ENCODE measurements at regions not wholly inside any gene's neighbourhood (a gene's known extent, or its start where the extent isn't known, plus 50 kb on each side); places are given as distances from the start of the nearest gene placed in this dataset.
"Not testable (repeated sequence)": the region's sequence is repeated elsewhere in the genome, so short reads cannot be mapped to it uniquely, and the experiment has no call there.

DNA sequence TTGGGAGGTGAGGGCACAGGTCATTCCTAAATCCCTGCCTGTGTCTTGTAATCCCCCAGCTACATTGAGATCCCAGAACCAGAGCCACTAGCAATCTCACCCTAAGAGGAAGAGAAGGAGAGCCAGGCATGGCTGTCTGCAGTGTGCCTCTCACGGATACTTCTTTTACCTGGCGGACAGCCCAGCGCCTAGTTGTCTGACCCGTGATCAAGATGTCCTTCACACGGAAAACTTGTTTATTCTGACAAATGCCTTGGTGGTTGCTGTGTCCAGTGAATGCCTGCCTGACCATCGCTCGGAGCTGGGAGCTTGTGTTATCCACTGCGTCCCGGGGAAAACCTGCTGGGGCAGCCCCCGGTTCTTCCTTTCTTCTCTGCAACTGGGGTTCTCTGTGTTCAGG, 140.5 kb upstream of the WSCD1 start:
- Histone ChIP-seq H3K9ac (ENCODE audit: low read length) (no peak overlapping the region), H3K9me3 (ENCODE audit: control insufficient read depth, low read depth, low read length) (no peaks in the 10 kb centered on the region), H3K36me3 (ENCODE audit: control insufficient read depth, low read depth, low read length) (no peaks in the 10 kb centered on the region), H3K27me3 (ENCODE audit: control insufficient read depth, insufficient read depth, low read length) (no peaks in the 10 kb centered on the region), H3K4me3 (ENCODE audit: low read length) (no peak overlapping the region), H3K27ac (ENCODE audit: low read length) (no peak overlapping the region), H3K4me1 (ENCODE audit: control insufficient read depth, low read depth, low read length) (no peaks in the 10 kb centered on the region)

DNA sequence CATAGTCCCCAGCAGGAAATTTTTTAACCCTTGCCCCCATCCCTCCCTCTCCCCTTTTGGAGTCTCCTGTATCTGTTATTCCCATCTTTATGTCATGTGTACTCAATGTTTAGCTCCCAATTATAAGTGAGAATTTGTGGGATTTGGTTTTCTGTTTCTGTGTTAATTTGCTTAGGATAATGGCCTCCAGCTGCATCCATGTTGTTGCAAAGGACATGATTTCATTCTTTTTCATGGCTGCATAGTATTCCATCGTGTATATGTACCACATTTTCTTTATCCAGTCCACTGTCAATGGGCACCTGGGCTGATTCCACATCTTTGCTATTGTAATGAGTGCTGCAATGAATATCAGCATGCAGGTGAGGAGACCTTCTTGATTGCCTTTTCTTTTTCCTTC, 139.6 kb upstream of the WSCD1 start:
- not testable (repeated sequence) for H3K9ac ChIP-seq (ENCODE audit: low read length); H3K4me3 ChIP-seq (ENCODE audit: low read length)

DNA sequence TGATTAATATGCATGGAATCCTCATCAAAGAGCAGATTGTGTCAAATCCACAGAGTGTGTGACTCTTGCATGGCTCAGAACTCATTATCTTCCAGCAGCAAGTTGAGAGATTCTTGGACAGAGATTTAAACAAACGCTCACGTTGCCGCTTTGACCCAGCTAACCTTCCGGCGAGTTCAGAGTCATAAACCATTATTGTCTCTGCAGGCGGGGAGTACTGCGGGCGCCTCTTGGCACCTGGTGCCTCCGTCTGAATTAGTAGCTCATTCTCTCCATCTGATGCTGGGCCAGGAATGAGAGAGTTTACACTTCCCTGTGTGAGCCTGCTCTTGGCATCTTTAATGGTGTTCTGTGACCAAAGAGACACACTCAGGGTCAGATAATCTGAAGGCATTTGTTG, 138.6 kb upstream of the WSCD1 start:
- H3K4me1 ChIP-seq (ENCODE audit: control insufficient read depth, low read depth, low read length): no peaks in the 10 kb centered on the region
- H3K9me3 ChIP-seq (ENCODE audit: control insufficient read depth, low read depth, low read length): no peaks in the 10 kb centered on the region
- no peak overlapping the region for H3K4me3 ChIP-seq (ENCODE audit: low read length)
- H3K9ac ChIP-seq (ENCODE audit: low read length): no peak overlapping the region
- H3K27me3 ChIP-seq (ENCODE audit: control insufficient read depth, insufficient read depth, low read length): no peaks in the 10 kb centered on the region
- no peak overlapping the region for H3K27ac ChIP-seq (ENCODE audit: low read length)
- H3K36me3 ChIP-seq (ENCODE audit: control insufficient read depth, low read depth, low read length): no peaks in the 10 kb centered on the region

More for the DNA sequence above, 139.6 kb upstream of the WSCD1 start:
- H3K27me3 ChIP-seq (ENCODE audit: control insufficient read depth, insufficient read depth, low read length); H3K4me1 ChIP-seq (ENCODE audit: control insufficient read depth, low read depth, low read length); H3K27ac ChIP-seq (ENCODE audit: low read length); H3K36me3 ChIP-seq (ENCODE audit: control insufficient read depth, low read depth, low read length); H3K9me3 ChIP-seq (ENCODE audit: control insufficient read depth, low read depth, low read length): not testable (repeated sequence)

GRCh38 chr17:5933430-5933829, 136.7 kb upstream of the WSCD1 start:
- H3K9ac ChIP-seq (ENCODE audit: low read length): no peak overlapping the region
- H3K27me3 ChIP-seq (ENCODE audit: control insufficient read depth, insufficient read depth, low read length): no peaks in the 10 kb centered on the region
- no peaks in the 10 kb centered on the region for H3K9me3 ChIP-seq (ENCODE audit: control insufficient read depth, low read depth, low read length)
- no peaks in the 10 kb centered on the region for H3K36me3 ChIP-seq (ENCODE audit: control insufficient read depth, low read depth, low read length)
- no peak overlapping the region for H3K4me3 ChIP-seq (ENCODE audit: low read length)
- no peak overlapping the region for H3K27ac ChIP-seq (ENCODE audit: low read length)
- no peaks in the 10 kb centered on the region for H3K4me1 ChIP-seq (ENCODE audit: control insufficient read depth, low read depth, low read length)

- Histone ChIP-seq H3K9me3 (ENCODE audit: control insufficient read depth, low read depth, low read length) (no peaks in the 10 kb centered on the region), H3K9ac (ENCODE audit: low read length) (no peak overlapping the region), H3K4me1 (ENCODE audit: control insufficient read depth, low read depth, low read length) (no peaks in the 10 kb centered on the region), H3K4me3 (ENCODE audit: low read length) (no peak overlapping the region), H3K36me3 (ENCODE audit: control insufficient read depth, low read depth, low read length) (no peaks in the 10 kb centered on the region), H3K27ac (ENCODE audit: low read length) (no peak overlapping the region), H3K27me3 (ENCODE audit: control insufficient read depth, insufficient read depth, low read length) (no peaks in the 10 kb centered on the region)
These were observed 128.9 kb upstream of the WSCD1 start for GRCh38 chr17:5941258-5941657.

DNA sequence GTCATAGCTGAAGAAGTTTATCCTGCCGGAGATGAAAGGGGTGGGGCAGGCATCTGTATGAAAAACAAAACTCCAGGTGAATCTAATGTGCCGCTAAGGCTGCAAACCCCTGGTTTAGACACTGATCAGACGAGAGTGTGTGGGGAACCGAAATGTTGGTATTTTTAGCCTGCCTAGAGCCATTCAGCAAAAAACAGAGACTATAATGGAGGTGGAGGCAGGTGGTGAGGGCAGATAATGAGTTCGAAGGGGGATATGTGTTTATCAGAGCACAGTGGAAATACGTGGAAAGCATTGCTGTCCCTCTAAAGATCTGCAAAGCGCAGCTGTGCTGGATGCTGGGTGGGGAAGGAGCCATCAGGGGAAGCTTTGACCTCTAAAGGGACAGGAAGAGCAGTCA, 127.5 kb upstream of the WSCD1 start:
- Histone ChIP-seq H3K9me3 (ENCODE audit: control insufficient read depth, low read depth, low read length) (no peaks in the 10 kb centered on the region), H3K36me3 (ENCODE audit: control insufficient read depth, low read depth, low read length) (no peaks in the 10 kb centered on the region), H3K27ac (ENCODE audit: low read length) (no peak overlapping the region), H3K27me3 (ENCODE audit: control insufficient read depth, insufficient read depth, low read length) (no peaks in the 10 kb centered on the region), H3K9ac (ENCODE audit: low read length) (no peak overlapping the region), H3K4me3 (ENCODE audit: low read length) (no peak overlapping the region), H3K4me1 (ENCODE audit: control insufficient read depth, low read depth, low read length) (no peaks in the 10 kb centered on the region)

GRCh38 chr17:5943232-5943631, 126.9 kb upstream of the WSCD1 start:
- Histone ChIP-seq H3K4me3 (ENCODE audit: low read length) (no peak overlapping the region), H3K4me1 (ENCODE audit: control insufficient read depth, low read depth, low read length) (no peaks in the 10 kb centered on the region), H3K27me3 (ENCODE audit: control insufficient read depth, insufficient read depth, low read length) (no peaks in the 10 kb centered on the region), H3K9me3 (ENCODE audit: control insufficient read depth, low read depth, low read length) (no peaks in the 10 kb centered on the region), H3K9ac (ENCODE audit: low read length) (no peak overlapping the region), H3K36me3 (ENCODE audit: control insufficient read depth, low read depth, low read length) (no peaks in the 10 kb centered on the region), H3K27ac (ENCODE audit: low read length) (no peak overlapping the region)

DNA sequence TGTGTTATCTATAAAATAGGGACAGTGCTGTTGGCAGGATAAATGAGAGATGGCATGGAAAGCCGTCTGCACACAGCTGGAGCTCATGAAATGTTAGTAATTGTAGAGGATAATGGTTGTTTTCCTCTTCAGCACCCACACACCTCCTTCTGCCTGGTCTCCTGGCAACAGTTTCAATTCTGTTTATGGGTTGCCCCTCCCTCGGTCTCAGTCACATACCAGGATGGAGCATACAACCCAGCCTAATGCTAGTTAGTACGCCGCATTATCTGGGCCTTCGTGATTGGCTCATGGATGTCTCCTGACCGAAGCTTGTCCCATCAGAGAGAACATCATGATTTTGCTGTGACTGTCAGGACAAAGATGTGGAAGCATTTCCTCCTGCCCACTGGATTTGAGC, 126.2 kb upstream of the WSCD1 start:
- no peaks in the 10 kb centered on the region for H3K4me1 ChIP-seq (ENCODE audit: control insufficient read depth, low read depth, low read length)
- no peaks in the 10 kb centered on the region for H3K27me3 ChIP-seq (ENCODE audit: control insufficient read depth, insufficient read depth, low read length)
- no peak overlapping the region for H3K9ac ChIP-seq (ENCODE audit: low read length)
- H3K4me3 ChIP-seq (ENCODE audit: low read length): no peak overlapping the region
- no peaks in the 10 kb centered on the region for H3K36me3 ChIP-seq (ENCODE audit: control insufficient read depth, low read depth, low read length)
- H3K27ac ChIP-seq (ENCODE audit: low read length): no peak overlapping the region
- no peaks in the 10 kb centered on the region for H3K9me3 ChIP-seq (ENCODE audit: control insufficient read depth, low read depth, low read length)

- Histone ChIP-seq H3K9ac (ENCODE audit: low read length) (no peak overlapping the region), H3K4me1 (ENCODE audit: control insufficient read depth, low read depth, low read length) (no peaks in the 10 kb centered on the region), H3K27me3 (ENCODE audit: control insufficient read depth, insufficient read depth, low read length) (no peaks in the 10 kb centered on the region), H3K4me3 (ENCODE audit: low read length) (no peak overlapping the region), H3K9me3 (ENCODE audit: control insufficient read depth, low read depth, low read length) (no peaks in the 10 kb centered on the region), H3K36me3 (ENCODE audit: control insufficient read depth, low read depth, low read length) (no peaks in the 10 kb centered on the region), H3K27ac (ENCODE audit: low read length) (no peak overlapping the region)
These were observed 122.4 kb upstream of the WSCD1 start for GRCh38 chr17:5947701-5948180.

- H3K9ac ChIP-seq (ENCODE audit: low read length): no peak overlapping the region
- H3K4me3 ChIP-seq (ENCODE audit: low read length): no peak overlapping the region
- no peaks in the 10 kb centered on the region for H3K4me1 ChIP-seq (ENCODE audit: control insufficient read depth, low read depth, low read length)
- no peaks in the 10 kb centered on the region for H3K36me3 ChIP-seq (ENCODE audit: control insufficient read depth, low read depth, low read length)
- H3K9me3 ChIP-seq (ENCODE audit: control insufficient read depth, low read depth, low read length): no peaks in the 10 kb centered on the region
- H3K27me3 ChIP-seq (ENCODE audit: control insufficient read depth, insufficient read depth, low read length): no peaks in the 10 kb centered on the region
- H3K27ac ChIP-seq (ENCODE audit: low read length): no peak overlapping the region
These were observed 121.4 kb upstream of the WSCD1 start for GRCh38 chr17:5948811-5949210.

DNA sequence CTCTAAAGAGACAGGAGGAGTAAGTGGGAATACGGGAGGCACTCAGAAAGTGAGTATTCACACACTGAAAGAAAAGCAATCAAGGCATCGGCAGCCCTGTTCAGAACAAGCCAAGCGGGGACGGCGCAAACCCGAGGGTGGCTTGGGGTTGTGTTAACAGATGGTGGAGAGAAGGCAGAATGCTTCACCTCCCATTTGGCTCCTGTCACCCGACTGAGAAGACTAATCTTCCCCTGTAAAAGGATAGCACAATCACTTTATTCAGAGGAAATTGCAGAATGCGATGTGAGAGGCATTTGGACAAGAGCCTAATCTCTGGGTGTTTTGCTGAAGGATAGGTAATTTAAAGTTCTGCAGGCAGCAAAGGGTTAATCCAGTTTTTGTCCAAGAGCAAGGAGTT, 119.3 kb upstream of the WSCD1 start:
- H3K4me1 ChIP-seq (ENCODE audit: control insufficient read depth, low read depth, low read length): no peaks in the 10 kb centered on the region
- no peak overlapping the region for H3K27ac ChIP-seq (ENCODE audit: low read length)
- no peak overlapping the region for H3K9ac ChIP-seq (ENCODE audit: low read length)
- H3K27me3 ChIP-seq (ENCODE audit: control insufficient read depth, insufficient read depth, low read length): no peaks in the 10 kb centered on the region
- H3K4me3 ChIP-seq (ENCODE audit: low read length): no peak overlapping the region
- no peaks in the 10 kb centered on the region for H3K9me3 ChIP-seq (ENCODE audit: control insufficient read depth, low read depth, low read length)
- no peaks in the 10 kb centered on the region for H3K36me3 ChIP-seq (ENCODE audit: control insufficient read depth, low read depth, low read length)

GRCh38 chr17:5951912-5952311, 118.3 kb upstream of the WSCD1 start:
- H3K27ac ChIP-seq (ENCODE audit: low read length): no peak overlapping the region
- H3K27me3 ChIP-seq (ENCODE audit: control insufficient read depth, insufficient read depth, low read length): no peaks in the 10 kb centered on the region
- no peaks in the 10 kb centered on the region for H3K36me3 ChIP-seq (ENCODE audit: control insufficient read depth, low read depth, low read length)
- no peaks in the 10 kb centered on the region for H3K4me1 ChIP-seq (ENCODE audit: control insufficient read depth, low read depth, low read length)
- H3K9me3 ChIP-seq (ENCODE audit: control insufficient read depth, low read depth, low read length): no peaks in the 10 kb centered on the region
- no peak overlapping the region for H3K4me3 ChIP-seq (ENCODE audit: low read length)
- no peak overlapping the region for H3K9ac ChIP-seq (ENCODE audit: low read length)
